HUES64 (cell line): ENCODE measurements at regions not wholly inside any gene's neighbourhood (a gene's known extent, or its start where the extent isn't known, plus 50 kb on each side); places are given as distances from the start of the nearest gene placed in this dataset.

ENCODE experiments used
- H3K27ac ChIP-seq: 2 replicates; pipeline ENCODE4 v1.7.0; 2013; ENCODE audit warnings: low read depth, low read length, inconsistent platforms
- H3K27me3 ChIP-seq: 2 replicates; pipeline ENCODE4 v1.6.1; 2013; ENCODE audit warnings: mild to moderate bottlenecking, low read length; ENCODE audit not compliant: insufficient read depth
- H3K36me3 ChIP-seq: 2 replicates; pipeline ENCODE4 v1.6.1; 2013; ENCODE audit warnings: mild to moderate bottlenecking, low read length; ENCODE audit not compliant: insufficient read depth
- H3K4me1 ChIP-seq: 2 replicates; pipeline ENCODE4 v1.6.1; 2013; ENCODE audit warnings: mild to moderate bottlenecking, low read length, moderate library complexity; ENCODE audit not compliant: insufficient read depth
- H3K4me3 ChIP-seq: 2 replicates; pipeline ENCODE4 v1.5.1; 2013; ENCODE audit warnings: mild to moderate bottlenecking, low read length, moderate library complexity
- H3K9ac ChIP-seq: 2 replicates; pipeline ENCODE4 v1.6.1; 2013; ENCODE audit warnings: mild to moderate bottlenecking, low read depth, low read length
- H3K9me3 ChIP-seq: 2 replicates; pipeline ENCODE4 v1.6.1; 2013; ENCODE audit warnings: low read depth, low read length; ENCODE audit not compliant: insufficient read depth
- WGBS: fragments of 150-250, 120-280 bp; methylation state at CpG from one replicate; pipeline ENCODE4 v1.1.7; 2013; ENCODE audit warnings: missing lambda C conversion rate; 5-methylcytosine and 5-hydroxymethylcytosine counted together

- Histone ChIP-seq H3K9ac (no peak overlapping the region), H3K27me3 (no peaks in the 10 kb centered on the region), H3K4me1 (no peaks in the 10 kb centered on the region), H3K36me3 (no peaks in the 10 kb centered on the region), H3K27ac (no peak overlapping the region), H3K4me3 (no peak overlapping the region), H3K9me3 (no peaks in the 10 kb centered on the region)
- WGBS: 91% methylated on average over 4 of the region's 4 CpGs
Measured at GRCh38 chr10:46222364-46222935, 64.3 kb upstream of the ANTXRL start.

GRCh38 chr10:46223064-46223480, 63.7 kb upstream of the ANTXRL start:
- H3K9me3 ChIP-seq: no peaks in the 10 kb centered on the region
- no peak overlapping the region for H3K4me3 ChIP-seq
- no peaks in the 10 kb centered on the region for H3K27me3 ChIP-seq
- H3K27ac ChIP-seq: no peak overlapping the region
- no peaks in the 10 kb centered on the region for H3K36me3 ChIP-seq
- no peaks in the 10 kb centered on the region for H3K4me1 ChIP-seq
- WGBS: 97% methylated on average over 5 of the region's 5 CpGs
- H3K9ac ChIP-seq: no peak overlapping the region

GRCh38 chr10:46223626-46224413, 63.0 kb upstream of the ANTXRL start:
- H3K36me3 ChIP-seq: no peaks in the 10 kb centered on the region
- no peak overlapping the region for H3K9ac ChIP-seq
- H3K4me1 ChIP-seq: no peaks in the 10 kb centered on the region
- 96% methylated on average over 10 of the region's 10 CpGs for WGBS
- no peak overlapping the region for H3K4me3 ChIP-seq
- no peaks in the 10 kb centered on the region for H3K9me3 ChIP-seq
- H3K27ac ChIP-seq: no peak overlapping the region
- H3K27me3 ChIP-seq: no peaks in the 10 kb centered on the region

- H3K4me3 ChIP-seq: no peak overlapping the region
- H3K9me3 ChIP-seq: no peaks in the 10 kb centered on the region
- H3K36me3 ChIP-seq: no peaks in the 10 kb centered on the region
- 87% methylated on average over 2 of the region's 2 CpGs for WGBS
- H3K27me3 ChIP-seq: no peaks in the 10 kb centered on the region
- H3K27ac ChIP-seq: no peak overlapping the region
- H3K9ac ChIP-seq: no peak overlapping the region
- H3K4me1 ChIP-seq: no peaks in the 10 kb centered on the region
Measured at GRCh38 chr10:46224414-46224682, 62.4 kb upstream of the ANTXRL start.

GRCh38 chr10:46225597-46225996, 61.2 kb upstream of the ANTXRL start:
- Histone ChIP-seq H3K4me1 (no peaks in the 10 kb centered on the region), H3K27ac (no peak overlapping the region), H3K27me3 (no peaks in the 10 kb centered on the region), H3K4me3 (no peak overlapping the region), H3K9ac (no peak overlapping the region), H3K36me3 (no peaks in the 10 kb centered on the region), H3K9me3 (no peaks in the 10 kb centered on the region)
- WGBS: 94% methylated on average over 5 of the region's 5 CpGs

GRCh38 chr10:46226232-46226631, 60.6 kb upstream of the ANTXRL start:
- Histone ChIP-seq H3K4me3 (no peak overlapping the region), H3K36me3 (no peaks in the 10 kb centered on the region), H3K27ac (no peak overlapping the region), H3K9me3 (no peaks in the 10 kb centered on the region), H3K4me1 (no peaks in the 10 kb centered on the region), H3K27me3 (no peaks in the 10 kb centered on the region), H3K9ac (no peak overlapping the region)
- WGBS: 96% methylated on average over 1 of the region's 2 CpGs

GRCh38 chr10:46226900-46227558, 59.8 kb upstream of the ANTXRL start:
- H3K27me3 ChIP-seq: no peaks in the 10 kb centered on the region
- no peak overlapping the region for H3K27ac ChIP-seq
- 91% methylated on average over 7 of the region's 7 CpGs for WGBS
- no peak overlapping the region for H3K4me3 ChIP-seq
- no peaks in the 10 kb centered on the region for H3K36me3 ChIP-seq
- no peaks in the 10 kb centered on the region for H3K9me3 ChIP-seq
- H3K4me1 ChIP-seq: no peaks in the 10 kb centered on the region
- H3K9ac ChIP-seq: no peak overlapping the region

GRCh38 chr10:46227571-46227935, 59.2 kb upstream of the ANTXRL start:
- no peaks in the 10 kb centered on the region for H3K27me3 ChIP-seq
- no peak overlapping the region for H3K4me3 ChIP-seq
- no peak overlapping the region for H3K9ac ChIP-seq
- no peaks in the 10 kb centered on the region for H3K9me3 ChIP-seq
- H3K4me1 ChIP-seq: no peaks in the 10 kb centered on the region
- WGBS: 82% methylated on average over 4 of the region's 4 CpGs
- no peaks in the 10 kb centered on the region for H3K36me3 ChIP-seq
- no peak overlapping the region for H3K27ac ChIP-seq

GRCh38 chr10:46227936-46228562, 58.7 kb upstream of the ANTXRL start:
- H3K36me3 ChIP-seq: no peaks in the 10 kb centered on the region
- H3K4me1 ChIP-seq: no peaks in the 10 kb centered on the region
- 64% methylated on average over 6 of the region's 6 CpGs for WGBS
- H3K9me3 ChIP-seq: no peaks in the 10 kb centered on the region
- no peaks in the 10 kb centered on the region for H3K27me3 ChIP-seq
- no peak overlapping the region for H3K4me3 ChIP-seq
- H3K9ac ChIP-seq: no peak overlapping the region
- no peak overlapping the region for H3K27ac ChIP-seq

GRCh38 chr10:46228563-46229071, 58.2 kb upstream of the ANTXRL start:
- no peak overlapping the region for H3K27ac ChIP-seq
- 27% methylated on average over 7 of the region's 7 CpGs for WGBS
- H3K4me3 ChIP-seq: no peak overlapping the region
- H3K4me1 ChIP-seq: no peaks in the 10 kb centered on the region
- H3K36me3 ChIP-seq: no peaks in the 10 kb centered on the region
- H3K9me3 ChIP-seq: no peaks in the 10 kb centered on the region
- no peak overlapping the region for H3K9ac ChIP-seq
- no peaks in the 10 kb centered on the region for H3K27me3 ChIP-seq

- Histone ChIP-seq H3K9me3 (no peaks in the 10 kb centered on the region), H3K27me3 (no peaks in the 10 kb centered on the region), H3K9ac (no peak overlapping the region), H3K4me3 (no peak overlapping the region), H3K27ac (no peak overlapping the region), H3K36me3 (no peaks in the 10 kb centered on the region), H3K4me1 (no peaks in the 10 kb centered on the region)
- WGBS: 49% methylated on average over 2 of the region's 3 CpGs
Measured at GRCh38 chr10:46229144-46229563, 57.6 kb upstream of the ANTXRL start.
